Neutrophil (primary cell): ENCODE measurements at regions not wholly inside any gene's neighbourhood (a gene's known extent, or its start where the extent isn't known, plus 50 kb on each side); places are given as distances from the start of the nearest gene placed in this dataset.

Experiments
- H3K27ac ChIP-seq: fragments of 200-600 bp; sonication (generic); 2 replicates; pipeline ENCODE4 v1.5.1; 2016; ENCODE audit warnings: mild to moderate bottlenecking, moderate library complexity
- H3K27me3 ChIP-seq: fragments of 200-600 bp; sonication (generic); 2 replicates; pipeline ENCODE4 v1.6.0; 2016; ENCODE audit warnings: mild to moderate bottlenecking
- H3K36me3 ChIP-seq: fragments of 200-600 bp; sonication (generic); 2 replicates; pipeline ENCODE4 v1.5.1; 2017
- H3K4me1 ChIP-seq, 2 experiments: fragments of 200-600 bp in 1 of 2; sonication (generic) in 1 of 2; 1 replicate in 1 of 2; 2 replicates in 1 of 2; pipeline versions ENCODE4 v1.5.1 to v1.6.1; 2013 to 2016; ENCODE audit warnings: low read depth in 1 of 2, low read length in 1 of 2, mild to moderate bottlenecking in 1 of 2, moderate library complexity in 1 of 2; ENCODE audit not compliant: control insufficient read depth in 1 of 2, insufficient read depth in 1 of 2
- H3K4me3 ChIP-seq, 2 experiments: fragments of 200-600 bp in 1 of 2; sonication (generic) in 1 of 2; 1 replicate in 1 of 2; 2 replicates in 1 of 2; pipeline ENCODE4 v1.5.1; 2013 to 2016; ENCODE audit warnings: low read depth in 1 of 2, low read length in 1 of 2, mild to moderate bottlenecking in 1 of 2, moderate library complexity in 1 of 2
- H3K9me3 ChIP-seq: fragments of 200-600 bp; sonication (generic); 2 replicates; pipeline ENCODE4 v1.5.1; 2016
- TF ChIP-seq, protein P1 (sequence below): fragments of 200-600 bp; sonication (generic); IDR thresholded peaks from 2 replicates; pipeline ENCODE4 v1.5.1; 2016; ENCODE audit warnings: antibody characterized with exemption

DNA sequence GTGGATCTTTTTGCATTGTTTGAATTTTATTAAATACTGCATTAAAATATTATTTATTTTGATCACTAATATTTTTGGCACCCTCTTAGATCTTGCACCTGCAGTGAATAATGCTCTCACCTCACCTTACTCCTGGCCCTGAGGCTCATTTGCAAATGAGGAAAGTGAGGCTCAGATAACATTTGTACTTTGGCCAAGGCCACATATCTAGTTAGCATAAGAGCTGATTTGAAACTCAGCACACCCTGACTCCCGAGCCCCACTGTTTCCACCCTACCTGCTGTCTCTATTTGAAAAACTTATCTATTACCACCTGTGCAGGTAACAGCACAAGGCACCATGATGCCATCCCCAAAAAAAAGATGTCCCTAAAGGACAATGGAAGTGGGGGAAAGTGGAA, 358.7 kb upstream of the MAF start:
- H3K27me3 ChIP-seq = no peaks in the 10 kb centered on the region

DNA sequence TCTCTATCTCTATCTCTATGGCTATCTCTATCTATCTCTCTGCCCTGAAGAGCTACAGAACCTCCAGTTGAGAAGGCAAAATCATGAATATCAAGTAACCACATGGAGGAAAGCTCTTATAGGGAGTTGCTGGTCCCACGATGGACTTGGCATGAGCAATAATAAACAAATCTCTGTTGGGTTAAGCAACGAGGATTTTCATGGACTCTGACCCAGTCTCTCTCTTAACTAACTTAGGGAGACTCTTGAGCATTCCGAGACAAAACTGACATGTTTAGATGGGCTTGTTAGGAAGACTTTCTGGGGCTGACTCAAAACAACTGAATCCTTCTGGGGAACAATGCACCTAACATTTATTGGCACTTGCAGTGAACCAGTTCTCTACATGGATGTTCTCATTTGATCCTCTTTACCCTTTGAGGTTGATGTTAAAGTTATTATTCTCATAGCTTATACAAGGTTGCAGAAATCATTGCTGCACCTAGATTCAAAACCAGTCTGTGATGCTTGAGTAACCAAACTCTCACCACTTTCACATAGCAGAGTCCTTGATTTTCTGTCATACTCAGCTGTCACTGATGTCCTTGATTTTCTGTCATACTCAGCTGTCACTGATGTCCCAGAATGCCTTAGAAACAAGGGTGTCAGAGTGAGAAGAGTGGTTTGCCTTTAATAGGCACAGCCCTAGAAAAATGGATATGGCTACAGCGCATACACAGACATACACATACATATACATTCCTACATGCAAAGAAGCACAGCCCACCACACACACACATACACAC, 354.6 kb upstream of the MAF start:
- H3K4me1 ChIP-seq = no peaks in the 10 kb centered on the region
- no peaks in the 10 kb centered on the region for H3K36me3 ChIP-seq
- no peaks in the 10 kb centered on the region for H3K9me3 ChIP-seq
- TF ChIP-seq, protein P1, sequence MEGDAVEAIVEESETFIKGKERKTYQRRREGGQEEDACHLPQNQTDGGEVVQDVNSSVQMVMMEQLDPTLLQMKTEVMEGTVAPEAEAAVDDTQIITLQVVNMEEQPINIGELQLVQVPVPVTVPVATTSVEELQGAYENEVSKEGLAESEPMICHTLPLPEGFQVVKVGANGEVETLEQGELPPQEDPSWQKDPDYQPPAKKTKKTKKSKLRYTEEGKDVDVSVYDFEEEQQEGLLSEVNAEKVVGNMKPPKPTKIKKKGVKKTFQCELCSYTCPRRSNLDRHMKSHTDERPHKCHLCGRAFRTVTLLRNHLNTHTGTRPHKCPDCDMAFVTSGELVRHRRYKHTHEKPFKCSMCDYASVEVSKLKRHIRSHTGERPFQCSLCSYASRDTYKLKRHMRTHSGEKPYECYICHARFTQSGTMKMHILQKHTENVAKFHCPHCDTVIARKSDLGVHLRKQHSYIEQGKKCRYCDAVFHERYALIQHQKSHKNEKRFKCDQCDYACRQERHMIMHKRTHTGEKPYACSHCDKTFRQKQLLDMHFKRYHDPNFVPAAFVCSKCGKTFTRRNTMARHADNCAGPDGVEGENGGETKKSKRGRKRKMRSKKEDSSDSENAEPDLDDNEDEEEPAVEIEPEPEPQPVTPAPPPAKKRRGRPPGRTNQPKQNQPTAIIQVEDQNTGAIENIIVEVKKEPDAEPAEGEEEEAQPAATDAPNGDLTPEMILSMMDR = no peak
- no peak overlapping the region for H3K4me3 ChIP-seq
- no peak overlapping the region for H3K27ac ChIP-seq
- no peaks in the 10 kb centered on the region for H3K27me3 ChIP-seq

More for the DNA sequence above, 358.7 kb upstream of the MAF start:
- TF ChIP-seq, protein P1 = no peak
- Histone ChIP-seq H3K9me3 (no peaks in the 10 kb centered on the region), H3K4me3 (no peak overlapping the region), H3K36me3 (no peaks in the 10 kb centered on the region), H3K27ac (no peak overlapping the region), H3K4me1 (no peaks in the 10 kb centered on the region)

DNA sequence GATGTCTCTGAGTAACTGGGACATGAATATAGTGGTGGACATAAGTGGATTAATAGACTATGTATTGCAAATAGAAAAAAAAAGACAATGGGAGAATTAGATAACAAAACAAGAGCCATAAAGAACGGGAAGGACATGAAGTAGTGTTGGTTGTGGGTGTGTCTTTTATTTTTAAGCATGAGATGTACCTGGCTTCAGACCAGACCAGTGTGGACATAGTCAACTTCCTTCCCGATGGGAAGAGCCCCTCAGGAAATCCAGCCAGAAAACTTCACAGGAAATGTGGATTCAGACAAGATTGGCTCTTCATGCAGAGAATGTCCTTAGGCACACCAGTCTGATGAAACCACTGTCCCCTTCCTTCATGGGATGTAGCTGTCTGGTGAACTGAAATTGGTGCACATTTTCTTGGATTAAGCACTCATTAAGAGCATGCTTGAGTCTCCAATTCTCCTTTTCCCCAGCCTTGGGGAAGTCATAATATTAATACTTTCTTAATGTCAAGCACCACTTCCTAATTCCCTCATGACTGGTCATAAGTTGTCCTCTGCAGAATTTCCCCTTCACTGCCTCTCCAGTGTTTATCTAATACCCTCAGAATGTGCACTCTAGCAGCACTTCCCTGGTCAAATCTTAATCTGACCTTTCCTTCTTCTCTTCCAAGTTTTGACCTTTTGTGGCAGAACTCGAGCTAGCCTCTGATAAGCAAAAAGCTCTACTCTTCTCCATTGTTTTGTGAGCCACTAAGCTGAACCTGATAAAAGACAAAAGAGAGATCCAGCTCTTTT, 350.6 kb upstream of the MAF start:
- no peaks in the 10 kb centered on the region for H3K27me3 ChIP-seq
- TF ChIP-seq, protein P1 = no peak

DNA sequence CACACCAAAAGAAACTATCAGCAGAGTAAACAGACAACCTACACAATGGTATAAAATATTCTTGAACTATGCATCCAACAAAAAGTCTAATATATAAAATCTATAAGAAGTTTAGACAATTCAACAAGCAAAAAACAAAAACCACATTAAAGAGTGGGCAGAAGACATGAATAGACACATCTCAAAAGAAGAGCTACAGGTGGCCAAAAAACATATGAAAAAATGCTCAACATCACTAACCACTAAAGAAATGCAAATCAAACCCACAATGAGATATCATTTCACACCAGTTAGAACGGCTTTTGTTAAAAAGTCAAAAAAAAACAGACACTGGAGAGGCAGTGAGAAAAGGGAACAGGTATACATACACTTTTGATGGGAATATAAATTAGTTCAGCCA, 348.9 kb upstream of the MAF start:
- Histone ChIP-seq H3K27me3 (no peaks in the 10 kb centered on the region), H3K4me1 (no peaks in the 10 kb centered on the region), H3K36me3 (no peaks in the 10 kb centered on the region), H3K4me3 (no peak overlapping the region), H3K9me3 (no peaks in the 10 kb centered on the region), H3K27ac (no peak overlapping the region)
- TF ChIP-seq, protein P1 = no peak

More for the DNA sequence above, 350.6 kb upstream of the MAF start:
- no peak overlapping the region for H3K4me3 ChIP-seq
- no peaks in the 10 kb centered on the region for H3K9me3 ChIP-seq
- no peaks in the 10 kb centered on the region for H3K36me3 ChIP-seq
- H3K4me1 ChIP-seq = no peaks in the 10 kb centered on the region
- no peak overlapping the region for H3K27ac ChIP-seq

DNA sequence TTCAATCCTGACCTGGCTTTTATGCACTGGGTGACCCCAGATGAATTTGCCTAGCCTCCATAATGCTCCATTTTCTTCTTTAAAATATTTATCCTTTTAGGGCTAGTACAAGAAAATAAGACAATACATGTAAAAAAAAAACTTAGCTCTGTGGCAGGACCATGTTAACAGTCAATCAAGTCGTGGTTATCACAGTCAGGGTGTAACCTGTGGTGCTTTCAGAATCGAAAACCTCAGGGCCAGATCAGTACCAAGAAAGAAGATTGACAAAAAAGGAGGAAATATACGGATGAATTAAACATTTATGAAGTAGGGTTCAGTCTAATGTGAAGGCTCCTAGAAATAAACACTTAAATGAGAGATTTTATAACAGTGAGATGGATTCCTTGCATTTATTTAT, 347.2 kb upstream of the MAF start:
- H3K27me3 ChIP-seq = no peaks in the 10 kb centered on the region

More for the DNA sequence above, 347.2 kb upstream of the MAF start:
- Histone ChIP-seq H3K9me3 (no peaks in the 10 kb centered on the region), H3K36me3 (no peaks in the 10 kb centered on the region), H3K27ac (no peak overlapping the region), H3K4me1 (no peaks in the 10 kb centered on the region), H3K4me3 (no peak overlapping the region)
- TF ChIP-seq, protein P1 = no peak
